Tibial nerve (tissue), 4 donors: ENCODE measurements at regions not wholly inside any gene's neighbourhood (a gene's known extent, or its start where the extent isn't known, plus 50 kb on each side); places are given as distances from the start of the nearest gene placed in this dataset.

Experiments
- DNase-seq, 2 donors: peaks; one replicate each; pipeline ENCODE4 v3.0.0-alpha.2; 2019; ENCODE audit warnings: low spot score in 2 of 2
- H3K27ac ChIP-seq, 4 donors: fragments of 200-600 bp; sonication (generic) in 3 of 4; one replicate each; pipeline ENCODE4 v1.5.1; 2017 to 2019; ENCODE audit warnings: mild to moderate bottlenecking in 1 of 4
- H3K27me3 ChIP-seq, 2 donors: fragments of 200-600 bp; sonication (generic) in 1 of 2; one replicate each; pipeline versions ENCODE4 v1.5.1 to v1.6.0; 2017 to 2019
- H3K36me3 ChIP-seq, 3 donors: fragments of 200-600 bp; sonication (generic); one replicate each; pipeline ENCODE4 v1.5.1; 2018 to 2019
- H3K4me1 ChIP-seq, 4 donors: fragments of 200-600 bp; sonication (generic) in 3 of 4; one replicate each; pipeline ENCODE4 v1.5.1; 2017 to 2019
- H3K4me3 ChIP-seq, 4 donors: fragments of 200-600 bp; sonication (generic) in 3 of 4; one replicate each; pipeline ENCODE4 v1.5.1; 2017 to 2019; ENCODE audit warnings: mild to moderate bottlenecking in 1 of 4, moderate library complexity in 1 of 4
- H3K9me3 ChIP-seq, 4 donors: fragments of 200-600 bp; sonication (generic) in 3 of 4; one replicate each; pipeline ENCODE4 v1.5.1; 2017 to 2019
- CTCF ChIP-seq, 5 experiments: fragments of 200-600 bp in 3 of 5; fragments of 450-650 bp in 2 of 5; sonication (generic) in 3 of 5; IDR thresholded peaks; one replicate each; pipeline ENCODE4 v1.5.1; 2016 to 2019; ENCODE audit warnings: antibody characterized with exemption in 5 of 5, mild to moderate bottlenecking in 3 of 5, moderate library complexity in 2 of 5
- EP300 ChIP-seq, 2 donors: sonication (generic); formaldehyde crosslinking; IDR thresholded peaks; one replicate each; pipeline ENCODE4 v1.6.1; 2017; ENCODE audit warnings: antibody characterized with exemption in 2 of 2, mild to moderate bottlenecking in 1 of 2
- POLR2A ChIP-seq, 2 donors: fragments of 450-650 bp; IDR thresholded peaks; one replicate each; pipeline ENCODE4 v1.6.1; 2017; ENCODE audit warnings: antibody characterized with exemption in 2 of 2, mild to moderate bottlenecking in 2 of 2, moderate library complexity in 2 of 2
- WGBS, 2 donors: methylation state at CpG; one replicate each; pipeline ENCODE4 v1.1.5; 2018; 5-methylcytosine and 5-hydroxymethylcytosine counted together

GRCh38 chr5:60514152-60514551 is 185.8 kb downstream of the DEPDC1B start:
- Histone ChIP-seq H3K4me1 (no peaks in the 10 kb centered on the region), H3K27me3 (no peaks in the 10 kb centered on the region), H3K4me3 (no peak overlapping the region), H3K9me3 (no peaks in the 10 kb centered on the region), H3K36me3 (no peaks in the 10 kb centered on the region), H3K27ac (no peak overlapping the region)
- TF ChIP-seq CTCF (IDR thresholded peaks at IDR 0.05) (no peak), POLR2A (IDR thresholded peaks at IDR 0.05) (no peak), EP300 (IDR thresholded peaks at IDR 0.05) (no peak)
- no peak for DNase-seq
- WGBS, 2 donors: 45 to 68% methylated on average over 1 of the region's 1 CpG

GRCh38 chr5:60512117-60512516 is 187.8 kb downstream of the DEPDC1B start:
- Histone ChIP-seq H3K4me3 (no peak overlapping the region), H3K27me3 (no peaks in the 10 kb centered on the region), H3K4me1 (no peaks in the 10 kb centered on the region), H3K27ac (no peak overlapping the region), H3K36me3 (no peaks in the 10 kb centered on the region), H3K9me3 (no peaks in the 10 kb centered on the region)
- no peak for DNase-seq
- no peak for TF ChIP-seq CTCF (IDR thresholded peaks at IDR 0.05)
- no peak for TF ChIP-seq EP300 (IDR thresholded peaks at IDR 0.05)
- TF ChIP-seq POLR2A (IDR thresholded peaks at IDR 0.05): no peak

GRCh38 chr5:60510663-60511062 is 189.3 kb downstream of the DEPDC1B start:
- Histone ChIP-seq H3K36me3 (no peaks in the 10 kb centered on the region), H3K27me3 (no peaks in the 10 kb centered on the region), H3K9me3 (no peaks in the 10 kb centered on the region), H3K4me3 (no peak overlapping the region), H3K27ac (no peak overlapping the region), H3K4me1 (no peaks in the 10 kb centered on the region)
- no peak for DNase-seq
- TF ChIP-seq EP300 (IDR thresholded peaks at IDR 0.05) (no peak), CTCF (IDR thresholded peaks at IDR 0.05) (no peak), POLR2A (IDR thresholded peaks at IDR 0.05) (no peak)
- 64 to 67% methylated on average over 3 of the region's 3 CpGs for WGBS, 2 donors

- Histone ChIP-seq H3K27me3 (no peaks in the 10 kb centered on the region), H3K4me3 (no peak overlapping the region), H3K36me3 (no peaks in the 10 kb centered on the region), H3K27ac (no peak overlapping the region), H3K9me3 (no peaks in the 10 kb centered on the region), H3K4me1 (no peaks in the 10 kb centered on the region)
- 70 to 71% methylated on average over 3 of the region's 3 CpGs for WGBS, 2 donors
- no peak for DNase-seq
- no peak for TF ChIP-seq POLR2A (IDR thresholded peaks at IDR 0.05)
- no peak for TF ChIP-seq EP300 (IDR thresholded peaks at IDR 0.05)
- TF ChIP-seq CTCF (IDR thresholded peaks at IDR 0.05): no peak
Observed at GRCh38 chr5:60510049-60510448, 189.9 kb downstream of the DEPDC1B start.

GRCh38 chr5:60509519-60509918 is 190.4 kb downstream of the DEPDC1B start:
- DNase-seq: no peak
- WGBS, 2 donors: 95 to 99% methylated on average over 2 of the region's 2 CpGs
- Histone ChIP-seq H3K27me3 (no peaks in the 10 kb centered on the region), H3K27ac (no peak overlapping the region), H3K9me3 (no peaks in the 10 kb centered on the region), H3K4me1 (no peaks in the 10 kb centered on the region), H3K36me3 (no peaks in the 10 kb centered on the region), H3K4me3 (no peak overlapping the region)
- TF ChIP-seq EP300 (IDR thresholded peaks at IDR 0.05) (no peak), CTCF (IDR thresholded peaks at IDR 0.05) (no peak), POLR2A (IDR thresholded peaks at IDR 0.05) (no peak)
